VCaP (cell line): ENCODE measurements at regions not wholly inside any gene's neighbourhood (a gene's known extent, or its start where the extent isn't known, plus 50 kb on each side); places are given as distances from the start of the nearest gene placed in this dataset.

Experiments
- H3K27ac ChIP-seq: fragments of 450-650 bp; 2 replicates; pipeline ENCODE4 v1.5.1; 2017
- CTCF ChIP-seq: fragments of 450-650 bp; conservative IDR thresholded peaks from 2 replicates; pipeline ENCODE4 v1.5.1; 2017; ENCODE audit warnings: mild to moderate bottlenecking, moderate library complexity

- H3K27ac ChIP-seq = no peak overlapping the region
- TF ChIP-seq CTCF = no peak
Measured at GRCh38 chr12:94761559-94761958, 111.2 kb upstream of the TMCC3 start.

GRCh38 chr12:94760786-94761185 lies 110.4 kb upstream of the TMCC3 start:
- no peak overlapping the region for H3K27ac ChIP-seq
- TF ChIP-seq CTCF = no peak

DNA sequence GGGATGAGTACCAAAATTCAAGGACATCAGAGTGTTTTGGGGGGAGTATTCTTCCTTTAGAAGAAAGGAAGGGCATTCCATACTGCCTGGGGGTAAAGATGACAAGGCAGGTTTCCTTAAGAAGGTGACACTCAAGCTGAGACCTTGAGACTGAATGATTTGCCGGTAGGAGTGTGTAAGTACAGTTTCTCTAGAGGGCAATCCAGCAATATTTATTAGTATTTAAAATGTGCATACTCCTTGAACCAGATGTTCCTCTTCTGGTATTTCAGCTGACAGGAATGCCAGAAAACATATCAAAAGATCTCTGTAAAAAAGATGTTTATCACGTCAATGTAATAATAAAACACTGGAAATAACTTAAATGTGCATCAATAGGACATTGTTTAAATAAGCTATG lies 106.4 kb upstream of the TMCC3 start:
- H3K27ac ChIP-seq = no peak overlapping the region

GRCh38 chr12:94755598-94755997 lies 105.2 kb upstream of the TMCC3 start:
- no peak for TF ChIP-seq CTCF
- H3K27ac ChIP-seq = no peak overlapping the region

More for the DNA sequence above, 106.4 kb upstream of the TMCC3 start:
- no peak for TF ChIP-seq CTCF

- peak; percentile 46 for TF ChIP-seq CTCF
- H3K27ac ChIP-seq = no peak overlapping the region
Measured at GRCh38 chr12:94754653-94755052, 104.3 kb upstream of the TMCC3 start.

DNA sequence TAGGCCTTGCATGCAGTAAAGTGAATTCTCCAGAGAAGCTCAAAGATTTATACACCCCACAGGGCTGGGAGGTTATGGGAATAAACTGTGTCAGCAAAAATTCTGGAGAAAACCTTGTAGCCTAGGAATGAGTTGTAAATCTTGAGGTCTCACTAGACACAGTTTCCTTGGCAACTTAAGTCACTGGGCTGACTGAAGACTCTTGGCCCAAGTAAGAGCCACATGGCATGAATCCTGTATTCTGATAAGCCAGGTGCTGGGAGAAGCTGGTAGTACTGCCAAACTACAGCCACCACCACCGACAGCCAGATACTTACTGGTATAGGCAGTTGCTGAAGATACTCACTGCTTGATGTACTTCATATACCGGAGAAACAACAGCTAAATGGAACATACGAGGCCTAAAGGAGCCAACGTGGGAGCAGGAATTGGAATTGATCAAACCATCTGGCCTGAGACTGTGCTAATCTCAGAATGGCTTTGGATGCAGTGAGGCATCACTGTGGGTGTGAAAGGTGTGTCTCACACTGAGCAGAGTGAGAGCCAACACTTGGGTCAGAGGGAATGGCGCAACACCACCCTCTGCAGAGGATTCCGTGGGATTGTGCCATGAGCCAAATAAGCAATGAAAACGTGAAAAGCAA lies 102.8 kb upstream of the TMCC3 start:
- TF ChIP-seq CTCF = 0 out of 2 replicates have a peak, but pooled peaks have one; percentile 16
- no peak overlapping the region for H3K27ac ChIP-seq

DNA sequence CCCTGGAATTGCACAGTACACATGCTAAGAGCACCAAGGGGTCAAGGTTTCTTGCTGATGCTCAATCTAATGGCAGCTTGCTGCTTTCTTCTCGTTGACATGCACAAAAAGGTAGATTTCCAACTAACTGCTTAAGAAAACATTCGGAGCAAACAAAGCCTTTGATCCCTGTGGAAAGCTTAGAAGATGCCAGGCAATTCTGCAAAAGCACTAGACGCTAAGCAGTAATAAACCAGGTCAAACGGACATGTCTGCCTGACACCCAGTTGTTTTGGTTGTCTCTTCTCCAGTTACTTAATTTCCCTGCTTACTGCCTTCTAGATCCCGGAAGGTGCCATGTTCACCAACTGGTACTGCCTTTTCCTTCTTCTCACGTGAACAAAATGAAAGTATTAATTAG lies 100.5 kb upstream of the TMCC3 start:
- H3K27ac ChIP-seq = no peak overlapping the region
- TF ChIP-seq CTCF = no peak
